Kidney capillary endothelial cell (primary cell): ENCODE measurements at regions not wholly inside any gene's neighbourhood (a gene's known extent, or its start where the extent isn't known, plus 50 kb on each side); places are given as distances from the start of the nearest gene placed in this dataset.
"Not testable (repeated sequence)": the region's sequence is repeated elsewhere in the genome, so short reads cannot be mapped to it uniquely, and the experiment has no call there.

Experiments used
- DNase-seq: peaks from one replicate; pipeline ENCODE4 v3.0.0-alpha.2; 2018; ENCODE audit warnings: low spot score

GRCh38 chr6:81901551-81901966 lies 149.1 kb upstream of the TENT5A start:
- DNase-seq = no peak

GRCh38 chr6:81900616-81901015 lies 148.1 kb upstream of the TENT5A start:
- no peak for DNase-seq

- no peak for DNase-seq
Observed at GRCh38 chr6:81897793-81898192, 145.3 kb upstream of the TENT5A start.

DNA sequence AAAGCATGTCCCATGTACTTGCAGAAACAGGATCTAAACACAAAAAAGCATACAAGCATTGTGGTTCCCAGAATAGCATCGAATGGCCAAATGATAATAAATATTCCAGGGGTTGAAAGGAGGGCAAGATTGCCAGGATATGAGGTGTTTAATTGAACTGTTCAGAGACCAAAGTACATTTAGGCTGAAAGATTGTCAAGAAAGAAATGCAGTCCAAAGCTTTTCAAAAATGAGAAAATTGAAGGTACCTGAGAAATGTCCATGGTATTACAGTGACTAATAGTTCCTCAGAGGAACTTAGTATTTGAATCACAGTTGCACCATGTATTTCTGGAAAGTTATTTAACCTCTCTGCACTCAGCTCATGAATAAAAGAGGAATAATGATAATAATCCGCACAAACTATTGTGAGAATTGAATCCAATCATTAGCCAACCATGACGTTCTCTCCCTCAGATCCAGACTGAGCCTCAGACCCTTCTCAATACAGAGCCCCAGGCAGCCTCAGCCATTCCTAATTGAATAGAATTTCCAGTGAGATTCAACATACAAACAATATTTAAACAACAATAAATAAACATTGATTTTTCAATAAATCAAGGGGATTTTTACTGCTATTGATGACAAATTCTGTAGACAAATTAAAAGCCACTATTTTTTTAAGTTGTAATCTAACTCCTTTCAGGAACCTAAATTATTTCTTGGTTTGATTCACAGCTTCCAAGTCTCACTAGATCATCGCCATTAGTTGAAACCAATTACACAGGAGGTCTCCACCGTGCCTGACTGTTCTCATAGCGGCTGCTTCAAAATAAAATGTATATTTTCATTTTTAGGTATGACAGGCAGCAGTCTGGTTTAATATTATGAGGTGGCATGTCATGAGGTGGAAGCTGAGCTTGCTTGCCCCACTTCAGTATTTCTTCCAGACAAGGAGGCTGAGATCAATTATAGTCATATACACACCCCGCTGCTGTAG lies 144.3 kb upstream of the TENT5A start:
- no peak for DNase-seq

DNA sequence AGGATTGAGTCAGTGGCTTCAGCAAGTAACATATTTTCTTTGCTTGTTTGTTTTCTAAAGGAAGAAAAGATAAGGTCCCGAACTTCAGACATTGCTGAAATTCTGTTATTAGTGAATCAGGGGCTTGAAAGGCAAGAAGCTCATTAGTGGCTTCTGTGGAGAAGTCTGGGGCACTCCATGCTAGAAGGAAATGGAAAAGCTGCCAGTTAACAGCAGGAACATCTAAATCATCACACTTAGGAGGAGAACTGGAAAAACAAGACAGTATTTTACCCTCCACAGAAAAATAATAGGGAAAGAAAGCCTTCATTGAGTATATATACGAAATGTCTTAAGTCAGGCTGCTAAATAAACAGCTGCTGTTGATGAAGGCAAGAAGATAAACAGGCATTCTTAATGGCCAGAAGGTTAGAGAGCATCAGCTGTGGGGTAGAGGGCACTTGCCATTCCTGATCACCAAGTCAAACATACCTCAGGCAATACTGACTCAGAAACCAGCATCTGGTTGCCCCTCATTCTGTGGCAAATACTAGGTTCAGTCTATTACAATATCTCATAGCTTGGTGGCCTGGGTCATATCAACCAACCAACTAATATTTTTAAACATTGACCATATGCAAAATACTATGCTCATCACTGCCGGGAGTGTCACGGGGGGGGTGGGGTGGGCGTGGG lies 143.2 kb upstream of the TENT5A start:
- DNase-seq = no peak

- DNase-seq = no peak
Observed at GRCh38 chr6:81894788-81895271, 142.3 kb upstream of the TENT5A start.

- no peak for DNase-seq
Observed at GRCh38 chr6:81894306-81894705, 141.8 kb upstream of the TENT5A start.

GRCh38 chr6:81892891-81893290 lies 140.4 kb upstream of the TENT5A start:
- no peak for DNase-seq

DNA sequence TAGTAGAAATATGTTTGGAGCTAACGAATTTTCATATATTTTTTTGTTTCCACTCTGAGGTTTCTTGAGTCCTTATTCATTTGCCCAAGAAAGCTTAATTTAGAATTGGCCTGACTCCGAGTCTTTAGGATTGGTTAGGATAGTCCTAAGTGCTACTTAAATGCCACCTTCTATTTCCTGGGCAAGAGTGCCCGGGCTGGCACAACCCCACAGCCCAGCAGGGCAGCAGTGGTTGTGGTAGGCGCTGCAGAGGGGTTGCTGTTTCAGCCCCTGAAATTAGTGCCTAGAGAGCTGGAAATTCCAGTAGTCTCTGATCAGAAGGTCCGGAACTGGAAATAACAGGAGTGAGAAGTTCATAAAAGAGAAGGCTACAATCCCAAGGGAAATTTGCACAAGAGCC lies 139.4 kb upstream of the TENT5A start:
- no peak for DNase-seq

- no peak for DNase-seq
Observed at GRCh38 chr6:81890846-81891245, 138.4 kb upstream of the TENT5A start.

GRCh38 chr6:81889377-81890053 lies 137.0 kb upstream of the TENT5A start:
- DNase-seq = no peak

DNA sequence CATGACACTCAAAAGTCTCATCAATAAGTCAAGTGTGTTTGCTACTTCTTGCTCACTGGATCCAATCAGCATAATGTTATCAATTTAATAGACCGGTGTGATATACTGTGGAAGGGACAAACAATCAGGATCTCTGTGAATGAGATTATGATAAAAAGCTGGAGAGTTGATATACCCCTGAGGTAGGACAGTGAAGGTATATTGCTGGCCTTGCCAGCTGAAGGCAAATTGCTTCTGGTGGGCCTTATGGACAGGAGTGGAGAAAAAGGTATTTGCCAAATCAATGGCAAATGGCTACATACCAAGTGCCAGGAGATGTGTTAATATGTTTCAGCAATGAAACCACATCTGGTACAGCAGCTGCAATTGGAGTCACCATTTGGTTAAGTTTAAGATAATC lies 134.4 kb upstream of the TENT5A start:
- DNase-seq = not testable (repeated sequence)

DNA sequence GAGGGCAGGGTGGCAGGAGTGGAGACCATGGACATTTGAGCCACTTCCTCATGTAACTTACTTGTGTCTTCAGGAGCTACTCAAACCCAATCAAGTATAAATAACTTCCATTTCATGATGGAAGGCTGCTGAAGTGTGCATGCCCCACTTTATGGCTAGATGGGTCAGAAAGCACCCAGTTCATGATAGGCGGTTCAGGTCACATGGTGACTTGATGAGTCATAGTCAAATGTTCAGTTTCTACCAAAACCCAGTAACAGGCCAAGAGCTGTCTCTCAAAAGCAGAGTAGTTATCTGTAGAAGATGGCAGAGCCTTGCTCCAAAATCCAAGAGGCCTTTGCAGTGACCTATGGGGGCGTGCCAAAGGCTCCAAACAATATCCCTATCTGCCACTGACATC lies 133.7 kb upstream of the TENT5A start:
- DNase-seq = no peak

- no peak for DNase-seq
Observed at GRCh38 chr6:81881660-81882059, 129.2 kb upstream of the TENT5A start.

DNA sequence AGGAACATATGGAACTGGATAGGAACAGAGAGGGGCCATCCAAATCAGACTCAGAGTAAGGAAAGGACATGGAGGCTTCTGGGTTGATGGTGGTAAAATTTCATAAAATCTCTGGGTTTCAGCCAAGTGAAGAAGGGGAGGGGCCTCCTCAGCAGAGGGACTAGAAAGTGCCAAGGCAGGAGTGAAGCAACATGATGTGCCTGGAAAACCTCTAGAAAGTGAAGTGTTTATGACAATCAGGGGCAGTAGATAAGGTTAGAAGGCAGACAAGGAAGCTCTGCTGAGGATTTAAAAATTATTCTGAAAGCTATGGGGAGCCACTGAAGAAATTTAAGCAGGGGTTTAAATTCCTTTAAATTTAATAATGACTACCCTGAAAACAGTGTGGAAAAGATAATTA lies 126.0 kb upstream of the TENT5A start:
- no peak for DNase-seq

DNA sequence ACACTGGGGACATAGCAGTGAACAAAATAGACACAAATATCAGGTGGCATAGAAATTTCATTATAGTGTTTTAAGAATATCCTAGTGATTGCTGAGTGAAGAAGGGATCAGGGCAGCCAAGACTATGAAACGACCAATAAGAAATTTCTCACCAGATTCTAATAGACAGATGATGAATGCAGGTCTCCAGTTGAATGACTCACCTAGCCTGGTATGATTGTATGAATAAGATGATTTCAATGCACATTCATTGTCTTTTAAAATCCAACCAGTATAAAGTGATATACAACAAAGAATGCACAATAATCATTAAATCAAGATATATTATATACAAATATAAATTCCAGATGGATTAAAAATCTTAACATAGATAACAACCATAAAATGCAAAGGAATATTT lies 124.5 kb upstream of the TENT5A start:
- DNase-seq = no peak

GRCh38 chr6:81875782-81876293 lies 123.4 kb upstream of the TENT5A start:
- DNase-seq = no peak

DNA sequence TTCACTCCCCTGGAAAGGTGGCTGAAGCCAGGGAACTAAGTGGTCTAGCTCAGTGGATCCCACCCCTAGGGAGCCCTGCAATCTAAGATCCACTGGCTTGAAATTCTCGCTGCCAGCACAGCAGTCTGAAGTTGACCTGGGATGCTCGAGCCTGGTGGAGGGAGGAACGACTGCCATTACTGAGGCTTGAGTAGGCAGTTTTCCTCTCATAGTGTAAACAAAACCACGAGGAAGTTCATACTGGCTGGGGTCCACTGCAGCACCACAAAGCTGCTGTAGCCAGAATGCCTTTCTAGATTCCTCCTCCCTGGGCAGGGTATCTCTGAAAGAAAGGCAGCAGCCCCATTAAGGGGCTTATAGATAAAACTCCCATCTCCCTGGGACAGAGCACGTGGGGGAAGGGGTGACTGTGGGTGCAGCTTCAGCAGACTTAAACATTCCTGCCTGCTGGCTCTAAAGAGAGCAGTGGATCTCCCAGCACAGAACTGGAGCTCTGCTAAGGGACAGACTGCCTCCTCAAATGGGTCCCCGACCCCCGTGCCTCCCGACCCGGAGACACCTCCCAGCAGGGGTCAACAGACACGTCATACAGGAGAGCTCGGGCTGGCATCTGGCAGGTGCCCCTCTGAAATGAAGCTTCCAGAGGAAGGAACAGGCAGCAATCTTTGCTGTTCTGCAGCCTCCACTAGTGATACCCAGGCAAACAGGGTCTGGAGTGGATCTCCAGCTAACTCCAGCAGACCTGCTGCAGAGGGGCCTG lies 117.4 kb upstream of the TENT5A start:
- DNase-seq = not testable (repeated sequence)

DNA sequence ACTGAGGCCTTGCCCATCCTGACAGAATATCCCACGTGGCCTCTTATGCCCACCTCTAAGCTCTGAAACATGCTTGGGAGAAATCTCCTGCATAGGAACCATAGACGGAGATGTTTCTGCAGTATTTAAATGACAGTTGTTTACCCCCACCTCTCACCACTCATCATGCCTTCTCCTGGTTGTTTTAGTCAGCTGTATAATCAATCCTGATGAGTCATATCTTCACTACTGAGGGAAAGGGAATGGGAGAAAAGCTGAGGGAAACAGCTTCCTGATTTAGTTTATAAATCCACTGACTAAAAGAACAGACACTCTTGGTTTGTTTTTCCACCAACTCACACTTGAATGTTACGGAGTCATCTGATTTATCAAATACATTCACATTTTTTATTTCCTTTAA lies 113.2 kb upstream of the TENT5A start:
- no peak for DNase-seq

DNA sequence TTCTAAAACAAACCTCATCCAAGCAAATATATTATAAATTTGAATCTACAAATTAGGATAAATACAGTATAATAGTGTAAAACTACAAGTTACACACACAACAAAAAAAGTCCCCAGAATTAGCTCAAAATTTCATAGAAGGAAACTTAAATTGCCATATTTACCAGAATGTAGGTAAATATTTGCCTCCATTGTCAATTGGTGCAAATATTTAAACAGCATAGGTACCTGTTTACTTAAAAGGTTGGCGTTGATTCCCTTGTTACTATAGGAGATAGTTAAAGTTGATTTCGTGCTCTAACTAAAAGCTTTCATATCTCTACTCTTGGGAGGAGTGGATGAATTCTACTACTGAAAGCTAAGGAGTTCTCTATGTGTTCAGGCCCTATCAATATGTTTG lies 111.6 kb upstream of the TENT5A start:
- no peak for DNase-seq

DNA sequence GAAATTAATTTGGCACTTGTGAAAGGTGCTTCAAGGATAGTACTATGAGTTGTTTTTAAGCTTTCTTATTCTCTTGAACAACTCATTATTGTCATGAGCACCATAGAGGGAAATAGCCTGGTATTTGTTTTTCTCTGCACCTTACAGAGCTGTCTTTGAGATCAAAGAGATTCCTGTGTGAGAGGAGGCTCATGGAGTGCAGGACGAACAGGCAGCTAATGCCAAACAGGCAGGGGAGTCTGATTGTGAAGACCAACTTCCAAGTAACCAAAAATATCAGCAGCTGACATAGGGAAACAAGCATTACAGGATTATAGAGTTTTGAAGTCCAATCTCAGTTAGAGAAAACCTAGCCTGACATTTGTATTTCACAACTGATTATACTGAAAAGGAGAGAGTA lies 110.6 kb upstream of the TENT5A start:
- DNase-seq = no peak

DNA sequence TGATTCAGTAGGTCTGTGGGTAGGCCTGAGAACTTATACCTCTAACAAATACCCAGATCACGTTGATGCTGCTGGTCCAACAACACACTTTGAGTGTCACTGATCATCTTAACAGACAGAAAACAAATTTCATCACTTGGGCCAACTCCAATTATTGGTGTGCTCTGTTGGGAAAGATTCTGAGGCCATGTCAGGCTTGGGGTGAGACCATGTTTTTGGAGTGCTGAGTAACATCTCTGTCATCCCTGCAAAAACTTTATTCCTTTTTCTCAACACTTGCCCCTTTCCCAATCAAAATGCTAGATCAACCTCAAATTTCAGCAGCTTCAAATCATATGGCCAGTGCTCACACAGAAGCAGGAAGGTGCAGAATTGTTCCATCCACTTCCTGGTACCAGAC lies 108.8 kb upstream of the TENT5A start:
- no peak for DNase-seq
